ENCODE measurements at regions not wholly inside any gene's neighbourhood (a gene's known extent, or its start where the extent isn't known, plus 50 kb on each side); places are given as distances from the start of the nearest gene placed in this dataset.

DNA sequence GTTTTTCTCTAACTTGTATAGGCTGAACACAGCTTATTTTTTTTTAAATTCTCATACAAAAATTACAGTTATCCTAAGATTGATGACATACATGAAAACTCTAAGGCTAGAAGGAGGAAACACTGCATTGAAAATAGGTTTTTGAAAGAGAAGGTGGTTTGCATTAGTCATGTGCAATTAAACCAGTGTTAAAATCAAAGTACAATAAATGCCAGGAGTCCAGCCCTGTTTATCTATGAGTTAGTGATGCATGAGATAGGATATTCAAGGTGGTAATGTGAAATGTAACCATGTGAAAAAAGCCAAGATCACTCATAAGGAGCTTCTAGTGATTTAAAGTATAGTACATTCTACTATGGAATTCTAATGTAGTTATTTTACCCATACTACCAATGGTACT lies 444.9 kb upstream of the CYLC2 start:
- TF ChIP-seq, protein P1, sequence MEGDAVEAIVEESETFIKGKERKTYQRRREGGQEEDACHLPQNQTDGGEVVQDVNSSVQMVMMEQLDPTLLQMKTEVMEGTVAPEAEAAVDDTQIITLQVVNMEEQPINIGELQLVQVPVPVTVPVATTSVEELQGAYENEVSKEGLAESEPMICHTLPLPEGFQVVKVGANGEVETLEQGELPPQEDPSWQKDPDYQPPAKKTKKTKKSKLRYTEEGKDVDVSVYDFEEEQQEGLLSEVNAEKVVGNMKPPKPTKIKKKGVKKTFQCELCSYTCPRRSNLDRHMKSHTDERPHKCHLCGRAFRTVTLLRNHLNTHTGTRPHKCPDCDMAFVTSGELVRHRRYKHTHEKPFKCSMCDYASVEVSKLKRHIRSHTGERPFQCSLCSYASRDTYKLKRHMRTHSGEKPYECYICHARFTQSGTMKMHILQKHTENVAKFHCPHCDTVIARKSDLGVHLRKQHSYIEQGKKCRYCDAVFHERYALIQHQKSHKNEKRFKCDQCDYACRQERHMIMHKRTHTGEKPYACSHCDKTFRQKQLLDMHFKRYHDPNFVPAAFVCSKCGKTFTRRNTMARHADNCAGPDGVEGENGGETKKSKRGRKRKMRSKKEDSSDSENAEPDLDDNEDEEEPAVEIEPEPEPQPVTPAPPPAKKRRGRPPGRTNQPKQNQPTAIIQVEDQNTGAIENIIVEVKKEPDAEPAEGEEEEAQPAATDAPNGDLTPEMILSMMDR (IDR thresholded peaks at IDR 0.05; ENCODE audit: low read depth, low read length, poor library complexity, severe bottlenecking), result no peak
- TF ChIP-seq EZH2phosphoT487 (IDR thresholded peaks at IDR 0.05; ENCODE audit: borderline replicate concordance, low read length), result no peak

All from DOHH2 (cell line).